ENCODE measurements at regions not wholly inside any gene's neighbourhood (a gene's known extent, or its start where the extent isn't known, plus 50 kb on each side); places are given as distances from the start of the nearest gene placed in this dataset.

GRCh38 chr6:74402781-74403180 is 706.8 kb downstream of the CD109 start:
- TF ChIP-seq, protein P1, sequence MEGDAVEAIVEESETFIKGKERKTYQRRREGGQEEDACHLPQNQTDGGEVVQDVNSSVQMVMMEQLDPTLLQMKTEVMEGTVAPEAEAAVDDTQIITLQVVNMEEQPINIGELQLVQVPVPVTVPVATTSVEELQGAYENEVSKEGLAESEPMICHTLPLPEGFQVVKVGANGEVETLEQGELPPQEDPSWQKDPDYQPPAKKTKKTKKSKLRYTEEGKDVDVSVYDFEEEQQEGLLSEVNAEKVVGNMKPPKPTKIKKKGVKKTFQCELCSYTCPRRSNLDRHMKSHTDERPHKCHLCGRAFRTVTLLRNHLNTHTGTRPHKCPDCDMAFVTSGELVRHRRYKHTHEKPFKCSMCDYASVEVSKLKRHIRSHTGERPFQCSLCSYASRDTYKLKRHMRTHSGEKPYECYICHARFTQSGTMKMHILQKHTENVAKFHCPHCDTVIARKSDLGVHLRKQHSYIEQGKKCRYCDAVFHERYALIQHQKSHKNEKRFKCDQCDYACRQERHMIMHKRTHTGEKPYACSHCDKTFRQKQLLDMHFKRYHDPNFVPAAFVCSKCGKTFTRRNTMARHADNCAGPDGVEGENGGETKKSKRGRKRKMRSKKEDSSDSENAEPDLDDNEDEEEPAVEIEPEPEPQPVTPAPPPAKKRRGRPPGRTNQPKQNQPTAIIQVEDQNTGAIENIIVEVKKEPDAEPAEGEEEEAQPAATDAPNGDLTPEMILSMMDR (conservative IDR thresholded peaks at IDR 0.05; ENCODE audit: low read depth, low read length): no peak
- TF ChIP-seq EZH2phosphoT487 (IDR thresholded peaks at IDR 0.05; ENCODE audit: borderline replicate concordance, low read length): no peak
